ENCODE measurements at regions not wholly inside any gene's neighbourhood (a gene's known extent, or its start where the extent isn't known, plus 50 kb on each side); places are given as distances from the start of the nearest gene placed in this dataset.

- TF ChIP-seq, protein P1, sequence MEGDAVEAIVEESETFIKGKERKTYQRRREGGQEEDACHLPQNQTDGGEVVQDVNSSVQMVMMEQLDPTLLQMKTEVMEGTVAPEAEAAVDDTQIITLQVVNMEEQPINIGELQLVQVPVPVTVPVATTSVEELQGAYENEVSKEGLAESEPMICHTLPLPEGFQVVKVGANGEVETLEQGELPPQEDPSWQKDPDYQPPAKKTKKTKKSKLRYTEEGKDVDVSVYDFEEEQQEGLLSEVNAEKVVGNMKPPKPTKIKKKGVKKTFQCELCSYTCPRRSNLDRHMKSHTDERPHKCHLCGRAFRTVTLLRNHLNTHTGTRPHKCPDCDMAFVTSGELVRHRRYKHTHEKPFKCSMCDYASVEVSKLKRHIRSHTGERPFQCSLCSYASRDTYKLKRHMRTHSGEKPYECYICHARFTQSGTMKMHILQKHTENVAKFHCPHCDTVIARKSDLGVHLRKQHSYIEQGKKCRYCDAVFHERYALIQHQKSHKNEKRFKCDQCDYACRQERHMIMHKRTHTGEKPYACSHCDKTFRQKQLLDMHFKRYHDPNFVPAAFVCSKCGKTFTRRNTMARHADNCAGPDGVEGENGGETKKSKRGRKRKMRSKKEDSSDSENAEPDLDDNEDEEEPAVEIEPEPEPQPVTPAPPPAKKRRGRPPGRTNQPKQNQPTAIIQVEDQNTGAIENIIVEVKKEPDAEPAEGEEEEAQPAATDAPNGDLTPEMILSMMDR (IDR thresholded peaks at IDR 0.05; ENCODE audit: unreplicated experiment), result no peak
- no peak overlapping the region for H3K4me3 Mint-ChIP-seq (ENCODE audit: unreplicated experiment)
- no peaks in the 10 kb centered on the region for H3K27me3 Mint-ChIP-seq (ENCODE audit: insufficient read depth, unreplicated experiment)
- ChIA-PET CTCF (interaction anchor here (0.6 to 1.6 kb wide), 4 partner anchors 11 to 1415 kb away, joined by 3 to 5 read pairs (median 4); partner anchors contain the start of gene ATF7IP), POLR2A (interaction anchor here (1.6 kb wide), 1 partner anchor 13 kb away, joined by 3 read pairs; no protein-coding TSS in a partner anchor)
- H3K9me3 Mint-ChIP-seq (ENCODE audit: unreplicated experiment), result peaks cover 13% of the 10 kb centered on the region
- no peaks in the 10 kb centered on the region for H3K36me3 Mint-ChIP-seq (ENCODE audit: insufficient read depth, unreplicated experiment)
- H3K27ac Mint-ChIP-seq (ENCODE audit: low read depth, unreplicated experiment), result no peak overlapping the region
- no TSS peak for BruUV-seq (replicated peaks)
- no peak for DNase-seq (ENCODE audit: unreplicated experiment)
- H3K4me1 Mint-ChIP-seq (ENCODE audit: insufficient read depth, unreplicated experiment), result no peaks in the 10 kb centered on the region
- intact Hi-C loops (cut with micrococcal nuclease), result no loop called here
Observed at GRCh38 chr12:14289601-14290000, 75.9 kb upstream of the ATF7IP start.

DNA sequence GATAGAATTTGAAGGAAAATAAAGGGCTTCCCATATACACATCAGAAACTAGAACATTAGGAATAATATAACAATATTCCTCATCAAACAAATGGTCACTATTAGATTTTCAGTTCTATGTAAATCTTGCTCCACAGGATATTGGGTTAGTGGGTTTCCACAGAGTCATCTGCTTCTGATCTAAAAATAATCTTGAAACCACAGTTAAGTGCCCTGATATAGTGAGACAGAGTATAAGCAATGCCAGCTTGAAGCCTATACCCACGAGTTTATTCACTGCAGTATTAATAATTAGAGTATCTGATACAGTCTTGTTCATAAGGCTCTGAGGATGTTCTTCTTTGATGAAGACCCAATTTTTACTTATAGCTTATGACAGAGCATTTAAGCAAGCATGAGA is 74.5 kb upstream of the ATF7IP start:
- Mint-ChIP-seq H3K36me3 (ENCODE audit: insufficient read depth, unreplicated experiment) (no peaks in the 10 kb centered on the region), H3K4me1 (ENCODE audit: insufficient read depth, unreplicated experiment) (no peaks in the 10 kb centered on the region), H3K4me3 (ENCODE audit: unreplicated experiment) (no peak overlapping the region), H3K27ac (ENCODE audit: low read depth, unreplicated experiment) (no peak overlapping the region), H3K27me3 (ENCODE audit: insufficient read depth, unreplicated experiment) (no peaks in the 10 kb centered on the region), H3K9me3 (ENCODE audit: unreplicated experiment) (peaks cover 13% of the 10 kb centered on the region)
- DNase-seq (ENCODE audit: unreplicated experiment), result no peak
- intact Hi-C loops (cut with micrococcal nuclease), result no loop called here
- no TSS peak for BruUV-seq (replicated peaks)
- POLR2A ChIA-PET, result interaction anchor here (0.7 kb wide), 2 partner anchors 342 to 1251 kb away, joined by 3 to 4 read pairs; no protein-coding TSS in a partner anchor
- CTCF ChIA-PET, result interaction anchor here (0.6 to 1.6 kb wide), 5 partner anchors 53 to 1132 kb away, joined by 3 to 9 read pairs (median 4); partner anchors contain the start of gene ATF7IP
- TF ChIP-seq, protein P1 (IDR thresholded peaks at IDR 0.05; ENCODE audit: unreplicated experiment), result no peak

DNA sequence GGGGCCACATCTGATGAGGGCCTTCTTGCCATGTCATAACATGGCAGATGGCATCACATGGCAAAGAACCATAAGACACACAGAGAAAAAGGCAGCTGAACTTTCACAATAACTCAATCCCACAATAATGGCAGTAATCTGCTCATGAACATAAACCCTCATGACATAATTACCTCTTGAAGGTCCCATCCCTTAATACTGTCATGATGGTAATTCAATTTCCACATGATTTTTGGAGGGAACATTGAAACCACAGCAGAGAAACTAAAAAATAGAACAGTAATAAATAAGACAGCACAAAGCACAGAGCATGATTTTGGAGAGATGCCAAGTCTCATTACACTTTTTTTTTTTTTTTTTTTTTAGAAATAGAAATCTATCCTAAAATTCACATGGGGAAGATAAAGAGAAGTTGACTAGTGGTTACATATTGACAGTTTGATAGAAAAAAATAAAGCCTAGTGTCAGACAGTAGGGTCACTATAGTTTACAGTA is 61.8 kb upstream of the ATF7IP start:
- ChIA-PET CTCF (no interaction called here), POLR2A (no interaction called here)
- Mint-ChIP-seq H3K9me3 (ENCODE audit: unreplicated experiment) (peaks cover 5% of the 10 kb centered on the region), H3K4me3 (ENCODE audit: unreplicated experiment) (no peak overlapping the region), H3K27me3 (ENCODE audit: insufficient read depth, unreplicated experiment) (no peaks in the 10 kb centered on the region), H3K27ac (ENCODE audit: low read depth, unreplicated experiment) (no peak overlapping the region), H3K36me3 (ENCODE audit: insufficient read depth, unreplicated experiment) (no peaks in the 10 kb centered on the region), H3K4me1 (ENCODE audit: insufficient read depth, unreplicated experiment) (peaks cover 8% of the 10 kb centered on the region)
- intact Hi-C loops (cut with micrococcal nuclease), result no loop called here
- TF ChIP-seq, protein P1 (IDR thresholded peaks at IDR 0.05; ENCODE audit: unreplicated experiment), result no peak
- BruUV-seq (replicated peaks), result no TSS peak
- DNase-seq (ENCODE audit: unreplicated experiment), result no peak

DNA sequence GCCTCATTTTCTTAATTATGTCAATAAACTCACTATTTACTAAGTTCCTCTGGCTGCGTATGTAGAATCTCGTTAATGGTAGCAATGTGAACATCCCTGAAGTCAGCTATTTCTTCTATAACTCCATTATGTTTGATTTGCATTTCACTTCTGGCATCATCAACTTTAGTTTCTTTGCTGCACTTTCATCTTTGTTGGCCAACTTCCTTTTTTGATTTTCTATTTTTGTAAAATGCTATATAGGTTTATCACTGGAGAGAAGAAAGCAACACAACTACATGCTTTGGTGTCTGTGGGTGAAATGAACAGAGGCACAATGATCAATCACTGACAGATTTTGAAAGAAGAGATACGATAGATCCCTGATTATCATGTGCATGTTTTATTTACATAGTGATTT is 58.5 kb upstream of the ATF7IP start:
- peaks cover 5% of the 10 kb centered on the region for H3K9me3 Mint-ChIP-seq (ENCODE audit: unreplicated experiment)
- no peak for DNase-seq (ENCODE audit: unreplicated experiment)
- no TSS peak for BruUV-seq (replicated peaks)
- TF ChIP-seq, protein P1 (IDR thresholded peaks at IDR 0.05; ENCODE audit: unreplicated experiment), result no peak
- H3K4me1 Mint-ChIP-seq (ENCODE audit: insufficient read depth, unreplicated experiment), result peaks cover 8% of the 10 kb centered on the region
- peak overlapping the region; percentile 94 for H3K27ac Mint-ChIP-seq (ENCODE audit: low read depth, unreplicated experiment)
- H3K27me3 Mint-ChIP-seq (ENCODE audit: insufficient read depth, unreplicated experiment), result no peaks in the 10 kb centered on the region
- H3K36me3 Mint-ChIP-seq (ENCODE audit: insufficient read depth, unreplicated experiment), result no peaks in the 10 kb centered on the region
- POLR2A ChIA-PET, result interaction anchor here (0.6 to 1.6 kb wide), 10 partner anchors 10 to 1100 kb away, joined by 3 to 9 read pairs (median 4); partner anchors contain the start of gene ATF7IP
- intact Hi-C loops (cut with micrococcal nuclease), result loop anchor here (2.0 kb wide), 1 partner anchor 60 kb away; no protein-coding TSS in a partner anchor
- H3K4me3 Mint-ChIP-seq (ENCODE audit: unreplicated experiment), result no peak overlapping the region
- CTCF ChIA-PET, result no interaction called here
